ENCODE measurements at regions not wholly inside any gene's neighbourhood (a gene's known extent, or its start where the extent isn't known, plus 50 kb on each side); places are given as distances from the start of the nearest gene placed in this dataset.

DNA sequence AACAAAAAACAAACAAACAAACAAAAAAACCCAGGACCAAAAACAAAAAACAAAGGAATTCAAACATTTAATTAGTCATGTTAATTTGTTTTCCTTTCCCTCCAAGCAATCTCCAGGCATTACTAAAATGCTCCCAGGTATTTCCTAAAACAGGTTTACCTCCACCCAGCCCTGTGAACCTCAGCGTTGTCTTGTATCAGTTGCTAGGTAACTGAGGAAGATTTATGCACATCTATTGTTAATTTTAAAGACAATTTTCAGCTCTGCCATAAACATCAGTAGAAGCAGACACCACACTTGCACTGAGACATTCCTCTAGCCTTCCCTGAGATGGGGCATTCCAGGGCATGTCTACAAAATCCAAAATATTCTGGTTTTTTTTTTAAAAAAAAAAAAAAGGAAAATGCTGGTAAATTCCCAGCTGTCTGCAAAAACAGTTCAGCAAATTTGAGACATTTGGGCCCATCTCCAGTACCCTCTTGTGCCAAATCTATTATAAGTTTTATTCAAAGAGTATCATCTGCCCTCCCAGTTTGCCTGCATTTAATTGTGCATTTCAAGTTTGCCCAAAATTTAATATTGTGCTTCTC is 227.6 kb downstream of the ADAMTS9 start (continued):
- TF ChIP-seq, protein P1, sequence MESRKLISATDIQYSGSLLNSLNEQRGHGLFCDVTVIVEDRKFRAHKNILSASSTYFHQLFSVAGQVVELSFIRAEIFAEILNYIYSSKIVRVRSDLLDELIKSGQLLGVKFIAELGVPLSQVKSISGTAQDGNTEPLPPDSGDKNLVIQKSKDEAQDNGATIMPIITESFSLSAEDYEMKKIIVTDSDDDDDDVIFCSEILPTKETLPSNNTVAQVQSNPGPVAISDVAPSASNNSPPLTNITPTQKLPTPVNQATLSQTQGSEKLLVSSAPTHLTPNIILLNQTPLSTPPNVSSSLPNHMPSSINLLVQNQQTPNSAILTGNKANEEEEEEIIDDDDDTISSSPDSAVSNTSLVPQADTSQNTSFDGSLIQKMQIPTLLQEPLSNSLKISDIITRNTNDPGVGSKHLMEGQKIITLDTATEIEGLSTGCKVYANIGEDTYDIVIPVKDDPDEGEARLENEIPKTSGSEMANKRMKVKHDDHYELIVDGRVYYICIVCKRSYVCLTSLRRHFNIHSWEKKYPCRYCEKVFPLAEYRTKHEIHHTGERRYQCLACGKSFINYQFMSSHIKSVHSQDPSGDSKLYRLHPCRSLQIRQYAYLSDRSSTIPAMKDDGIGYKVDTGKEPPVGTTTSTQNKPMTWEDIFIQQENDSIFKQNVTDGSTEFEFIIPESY (IDR thresholded peaks at IDR 0.05; ENCODE audit: extremely low read depth, insufficient replicate concordance, low read length): no peak
- TF ChIP-seq POLR2A (IDR thresholded peaks at IDR 0.05; ENCODE audit: borderline replicate concordance, extremely low read depth, insufficient read depth, insufficient read length) (no peak), FOSL1 (IDR thresholded peaks at IDR 0.05; ENCODE audit: low read depth) (no peak)

DNA sequence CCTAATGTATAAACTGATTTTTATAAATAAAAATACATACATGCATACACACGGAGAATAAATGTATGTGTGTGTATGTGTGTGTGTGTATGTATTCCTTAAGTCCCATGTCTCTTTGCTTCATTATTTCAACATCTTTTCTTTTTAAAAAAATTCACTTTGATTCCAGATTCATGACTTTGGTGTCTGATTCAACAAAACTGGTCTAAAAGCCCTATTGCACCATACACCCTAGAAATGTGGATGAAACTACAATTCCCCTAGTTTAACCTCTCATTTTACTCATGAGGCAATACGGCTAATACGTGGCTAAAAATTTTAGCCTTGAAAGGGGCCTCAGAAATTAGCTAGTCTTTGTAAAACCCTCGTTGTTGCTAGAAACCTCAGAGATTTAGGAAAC is 228.1 kb downstream of the ADAMTS9 start:
- no peaks in the 10 kb centered on the region for H3K36me3 ChIP-seq (ENCODE audit: control insufficient read depth in 1 of 2, insufficient read depth in 2 of 2, low read length in 2 of 2)
- no peaks in the 10 kb centered on the region for H3K79me2 ChIP-seq (ENCODE audit: insufficient read depth, low read length)
- no peak overlapping the region for H3K9ac ChIP-seq (ENCODE audit: low read length)
- no peaks in the 10 kb centered on the region for H4K20me1 ChIP-seq (ENCODE audit: insufficient read depth)
- POLR2A ChIA-PET: no interaction called here
- no peak for ATAC-seq
- BruUV-seq (replicated peaks): no TSS peak
- no peaks in the 10 kb centered on the region for H3K4me1 ChIP-seq (ENCODE audit: control insufficient read depth in 1 of 2, insufficient read depth in 2 of 2, low read length in 2 of 2)
- RAD21 ChIA-PET (ENCODE audit: low non-redundant PET in 1 of 2, low total read pairs in 2 of 2, uncharacterized antibody in 2 of 2, unreplicated experiment in 2 of 2): no interaction called here
- no peak for TF ChIP-seq POLR2AphosphoS5 (IDR thresholded peaks at IDR 0.05; ENCODE audit: low read depth, low read length)
- TF ChIP-seq EGR1 (IDR thresholded peaks at IDR 0.05; ENCODE audit: low read depth): no peak
- TF ChIP-seq SIN3A (IDR thresholded peaks at IDR 0.05; ENCODE audit: low read depth): no peak
- TF ChIP-seq ZNF274 (IDR thresholded peaks at IDR 0.05; ENCODE audit: low read depth, low read length): no peak
- TF ChIP-seq, protein P2, sequence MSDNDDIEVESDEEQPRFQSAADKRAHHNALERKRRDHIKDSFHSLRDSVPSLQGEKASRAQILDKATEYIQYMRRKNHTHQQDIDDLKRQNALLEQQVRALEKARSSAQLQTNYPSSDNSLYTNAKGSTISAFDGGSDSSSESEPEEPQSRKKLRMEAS (IDR thresholded peaks at IDR 0.05): no peak
- TF ChIP-seq SRF (IDR thresholded peaks at IDR 0.05; ENCODE audit: low read depth): no peak
- no peak for TF ChIP-seq RAD21 (IDR thresholded peaks at IDR 0.05; ENCODE audit: low read depth)
- no peak for TF ChIP-seq JUND (IDR thresholded peaks at IDR 0.05)
- TF ChIP-seq YY1 (IDR thresholded peaks at IDR 0.05; ENCODE audit: extremely low read depth, insufficient replicate concordance, low read depth, low read length): no peak
- TF ChIP-seq TCF7L2 (IDR thresholded peaks at IDR 0.05; ENCODE audit: borderline replicate concordance, extremely low read depth, insufficient read depth, insufficient read length): no peak
- no peak for TF ChIP-seq CEBPB (IDR thresholded peaks at IDR 0.05; ENCODE audit: low read depth)
- no peak for TF ChIP-seq ELF1 (IDR thresholded peaks at IDR 0.05; ENCODE audit: borderline replicate concordance, low read depth)
- TF ChIP-seq SP1 (IDR thresholded peaks at IDR 0.05; ENCODE audit: low read depth): no peak
- no peak for TF ChIP-seq FOSL1 (IDR thresholded peaks at IDR 0.05; ENCODE audit: low read depth)
- TF ChIP-seq ZFX (IDR thresholded peaks at IDR 0.05): no peak
- TF ChIP-seq, protein P3, sequence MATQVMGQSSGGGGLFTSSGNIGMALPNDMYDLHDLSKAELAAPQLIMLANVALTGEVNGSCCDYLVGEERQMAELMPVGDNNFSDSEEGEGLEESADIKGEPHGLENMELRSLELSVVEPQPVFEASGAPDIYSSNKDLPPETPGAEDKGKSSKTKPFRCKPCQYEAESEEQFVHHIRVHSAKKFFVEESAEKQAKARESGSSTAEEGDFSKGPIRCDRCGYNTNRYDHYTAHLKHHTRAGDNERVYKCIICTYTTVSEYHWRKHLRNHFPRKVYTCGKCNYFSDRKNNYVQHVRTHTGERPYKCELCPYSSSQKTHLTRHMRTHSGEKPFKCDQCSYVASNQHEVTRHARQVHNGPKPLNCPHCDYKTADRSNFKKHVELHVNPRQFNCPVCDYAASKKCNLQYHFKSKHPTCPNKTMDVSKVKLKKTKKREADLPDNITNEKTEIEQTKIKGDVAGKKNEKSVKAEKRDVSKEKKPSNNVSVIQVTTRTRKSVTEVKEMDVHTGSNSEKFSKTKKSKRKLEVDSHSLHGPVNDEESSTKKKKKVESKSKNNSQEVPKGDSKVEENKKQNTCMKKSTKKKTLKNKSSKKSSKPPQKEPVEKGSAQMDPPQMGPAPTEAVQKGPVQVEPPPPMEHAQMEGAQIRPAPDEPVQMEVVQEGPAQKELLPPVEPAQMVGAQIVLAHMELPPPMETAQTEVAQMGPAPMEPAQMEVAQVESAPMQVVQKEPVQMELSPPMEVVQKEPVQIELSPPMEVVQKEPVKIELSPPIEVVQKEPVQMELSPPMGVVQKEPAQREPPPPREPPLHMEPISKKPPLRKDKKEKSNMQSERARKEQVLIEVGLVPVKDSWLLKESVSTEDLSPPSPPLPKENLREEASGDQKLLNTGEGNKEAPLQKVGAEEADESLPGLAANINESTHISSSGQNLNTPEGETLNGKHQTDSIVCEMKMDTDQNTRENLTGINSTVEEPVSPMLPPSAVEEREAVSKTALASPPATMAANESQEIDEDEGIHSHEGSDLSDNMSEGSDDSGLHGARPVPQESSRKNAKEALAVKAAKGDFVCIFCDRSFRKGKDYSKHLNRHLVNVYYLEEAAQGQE (IDR thresholded peaks at IDR 0.05; ENCODE audit: low read depth): no peak
- TF ChIP-seq, protein P4, sequence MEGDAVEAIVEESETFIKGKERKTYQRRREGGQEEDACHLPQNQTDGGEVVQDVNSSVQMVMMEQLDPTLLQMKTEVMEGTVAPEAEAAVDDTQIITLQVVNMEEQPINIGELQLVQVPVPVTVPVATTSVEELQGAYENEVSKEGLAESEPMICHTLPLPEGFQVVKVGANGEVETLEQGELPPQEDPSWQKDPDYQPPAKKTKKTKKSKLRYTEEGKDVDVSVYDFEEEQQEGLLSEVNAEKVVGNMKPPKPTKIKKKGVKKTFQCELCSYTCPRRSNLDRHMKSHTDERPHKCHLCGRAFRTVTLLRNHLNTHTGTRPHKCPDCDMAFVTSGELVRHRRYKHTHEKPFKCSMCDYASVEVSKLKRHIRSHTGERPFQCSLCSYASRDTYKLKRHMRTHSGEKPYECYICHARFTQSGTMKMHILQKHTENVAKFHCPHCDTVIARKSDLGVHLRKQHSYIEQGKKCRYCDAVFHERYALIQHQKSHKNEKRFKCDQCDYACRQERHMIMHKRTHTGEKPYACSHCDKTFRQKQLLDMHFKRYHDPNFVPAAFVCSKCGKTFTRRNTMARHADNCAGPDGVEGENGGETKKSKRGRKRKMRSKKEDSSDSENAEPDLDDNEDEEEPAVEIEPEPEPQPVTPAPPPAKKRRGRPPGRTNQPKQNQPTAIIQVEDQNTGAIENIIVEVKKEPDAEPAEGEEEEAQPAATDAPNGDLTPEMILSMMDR (IDR thresholded peaks at IDR 0.05 in 2 of 3, conservative IDR thresholded peaks at IDR 0.05 in 1 of 3; ENCODE audit: borderline replicate concordance in 1 of 3, insufficient read depth in 1 of 3, low read depth in 2 of 3, low read length in 2 of 3): no peak
- no peak for TF ChIP-seq EZH2 (IDR thresholded peaks at IDR 0.05)
- CTCF ChIA-PET: no interaction called here
- no peak overlapping the region for H3K4me3 ChIP-seq (replicated peaks in 1 of 2; ENCODE audit: low read depth in 1 of 2, low read length in 2 of 2)
- no peak overlapping the region for H3K27ac ChIP-seq (ENCODE audit: low read depth, low read length)
- H2AFZ ChIP-seq (ENCODE audit: low read depth, low read length, poor library complexity, severe bottlenecking): no peak overlapping the region
- no peak overlapping the region for H3K4me2 ChIP-seq (ENCODE audit: low read length)
- DNase-seq (ENCODE audit: low read depth, low spot score): no peak
- H3K27me3 ChIP-seq (ENCODE audit: insufficient read depth, low read length): peaks cover 4% of the 10 kb centered on the region; the same call in 1 of the 2 replicates
- intact Hi-C loops (cut with micrococcal nuclease): no loop called here
- no peaks in the 10 kb centered on the region for H3K9me2 ChIP-seq (ENCODE audit: insufficient read depth)
- H3K9me3 ChIP-seq (ENCODE audit: control insufficient read depth in 1 of 2, insufficient read depth in 1 of 2, low read depth in 1 of 2, low read length in 2 of 2): no peaks in the 10 kb centered on the region
